GM21737 (cell line): ENCODE measurements at regions not wholly inside any gene's neighbourhood (a gene's known extent, or its start where the extent isn't known, plus 50 kb on each side); places are given as distances from the start of the nearest gene placed in this dataset.
"Not testable (repeated sequence)": the region's sequence is repeated elsewhere in the genome, so short reads cannot be mapped to it uniquely, and the experiment has no call there.

ENCODE experiments used
- ATAC-seq: cut with Tn5 transposase; IDR thresholded peaks from one replicate; pipeline ENCODE4 v1.9.1; 2021; ENCODE audit warnings: mild to moderate bottlenecking, moderate library complexity; ENCODE audit not compliant: unreplicated experiment

DNA sequence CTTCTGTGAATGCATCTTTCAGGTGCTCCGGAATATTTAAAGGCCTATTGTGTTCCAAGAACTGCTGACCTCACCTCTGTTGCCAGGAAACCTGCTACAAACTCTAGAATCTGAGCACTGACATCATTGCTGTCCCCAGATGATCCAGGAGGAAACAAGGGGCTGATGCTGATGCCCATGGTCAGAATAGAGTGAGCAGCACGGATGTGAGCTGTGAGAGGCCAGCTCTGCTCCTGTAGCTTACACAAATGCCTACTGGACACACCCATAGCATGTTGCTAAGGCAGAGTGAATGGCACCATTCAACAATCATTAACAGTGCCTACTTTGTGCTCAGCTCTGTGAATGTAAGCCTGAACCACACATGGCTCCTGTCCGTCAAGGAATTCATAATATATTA lies 276.7 kb upstream of the API5 start:
- ATAC-seq: no peak

DNA sequence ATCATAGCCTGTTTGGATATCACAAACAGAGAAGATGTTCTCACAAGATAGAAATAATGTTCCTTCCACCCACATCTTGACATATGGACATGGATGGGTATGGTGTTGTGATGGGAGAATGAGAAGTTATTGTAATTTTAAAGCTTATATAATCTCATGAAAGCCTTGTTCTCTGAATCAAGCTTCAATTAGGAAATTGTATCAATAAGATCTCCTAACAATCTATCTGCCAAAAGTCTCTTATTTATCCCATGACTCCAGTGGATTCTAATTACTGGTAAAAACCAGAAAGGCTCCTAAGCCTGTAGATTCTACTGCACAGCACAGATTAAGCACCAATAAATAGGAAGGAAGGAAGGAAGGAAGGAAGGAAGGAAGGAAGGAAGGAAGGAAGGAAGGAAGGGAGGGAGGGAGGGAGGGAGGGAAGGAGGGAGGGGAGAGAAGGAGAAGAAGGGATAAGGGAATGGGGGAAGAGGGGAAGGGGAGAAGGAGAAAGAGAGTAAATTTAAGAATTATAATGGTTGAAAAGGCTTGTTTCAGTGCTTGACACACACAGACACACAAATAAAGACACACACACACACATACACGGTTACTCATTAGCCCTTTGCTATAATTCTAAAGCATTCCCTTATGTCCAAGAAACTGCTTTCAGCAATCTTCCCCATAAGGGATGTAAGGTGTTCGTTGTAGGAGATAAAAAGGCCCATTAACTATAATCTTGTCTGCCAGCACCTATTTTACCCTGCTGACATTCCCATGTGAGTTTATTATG lies 258.0 kb upstream of the API5 start:
- no peak for ATAC-seq

DNA sequence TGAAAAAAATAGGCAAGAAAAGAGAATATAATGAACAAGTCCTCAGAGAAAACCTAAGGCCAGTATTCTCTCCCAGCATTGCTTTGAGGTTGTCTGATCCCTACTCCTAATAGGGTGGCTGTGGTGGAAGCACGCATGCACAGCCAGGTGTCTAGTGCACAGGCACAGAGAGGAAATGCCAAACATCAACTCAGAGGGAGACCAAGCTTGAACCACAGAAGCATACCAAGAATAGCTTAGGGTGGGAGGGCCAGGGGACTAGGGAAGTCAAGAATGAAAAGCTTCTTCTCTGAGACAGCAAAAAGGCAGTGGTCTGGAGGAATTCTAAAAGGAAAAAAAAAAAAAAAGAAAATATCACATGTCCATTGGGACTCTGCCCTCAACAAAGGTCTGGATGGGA lies 244.1 kb upstream of the API5 start:
- ATAC-seq: no peak

DNA sequence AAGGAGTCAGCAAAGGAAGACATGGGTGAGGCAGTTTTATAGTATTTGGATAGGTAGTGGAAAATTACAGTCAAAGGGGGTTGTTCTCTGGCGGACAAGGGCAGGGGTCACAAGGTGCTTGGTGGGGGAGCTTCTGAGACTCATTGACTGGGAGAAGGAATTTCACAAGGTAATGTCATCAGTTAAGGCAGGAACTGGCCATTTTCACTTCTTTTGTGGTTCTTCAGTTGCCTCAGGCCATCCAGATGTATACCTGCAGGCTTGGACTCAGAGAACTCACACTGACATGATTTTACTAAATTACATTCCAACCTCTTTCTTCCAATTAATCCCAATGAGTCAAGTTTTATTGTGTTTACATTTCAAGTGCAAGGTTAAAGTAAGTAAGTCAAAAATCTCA lies 240.5 kb upstream of the API5 start:
- no peak for ATAC-seq

DNA sequence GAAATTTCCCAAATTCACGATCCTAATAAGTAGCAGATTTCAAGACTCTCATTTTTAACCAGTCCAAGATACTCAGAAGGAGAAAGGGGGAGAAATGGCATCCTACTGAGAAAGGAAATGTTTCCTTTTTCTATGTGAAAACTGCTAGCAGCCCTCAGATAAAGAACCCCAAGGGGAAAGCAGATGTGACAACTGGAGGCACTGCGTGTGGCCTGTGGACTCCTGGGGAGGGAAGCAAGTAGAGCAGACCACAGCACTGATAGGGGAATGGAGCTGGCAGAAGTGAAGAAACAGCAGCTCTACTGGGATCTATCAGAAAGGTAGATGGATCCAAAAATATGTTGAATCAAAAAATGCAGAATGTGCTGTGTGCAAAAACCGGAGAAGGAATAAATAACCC lies 239.7 kb upstream of the API5 start:
- no peak for ATAC-seq

DNA sequence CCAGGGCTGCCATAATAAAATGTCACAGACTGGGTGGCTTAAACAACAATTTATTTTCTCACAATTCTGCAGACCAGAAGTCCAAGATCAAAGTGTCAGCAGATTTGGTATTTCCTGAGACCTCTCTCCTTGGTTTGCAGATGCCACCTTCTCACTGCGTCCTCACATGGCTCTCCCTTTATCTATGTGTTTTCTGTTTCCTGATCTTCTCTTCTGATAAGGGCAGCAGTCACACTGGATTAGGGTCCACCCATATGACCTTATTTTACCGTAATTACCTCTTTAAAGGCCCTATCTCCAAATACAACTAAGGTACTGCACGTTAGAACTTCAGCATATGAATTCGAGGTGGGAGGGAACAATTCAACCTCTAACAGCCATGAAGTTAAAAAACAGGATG lies 238.9 kb upstream of the API5 start:
- no peak for ATAC-seq

DNA sequence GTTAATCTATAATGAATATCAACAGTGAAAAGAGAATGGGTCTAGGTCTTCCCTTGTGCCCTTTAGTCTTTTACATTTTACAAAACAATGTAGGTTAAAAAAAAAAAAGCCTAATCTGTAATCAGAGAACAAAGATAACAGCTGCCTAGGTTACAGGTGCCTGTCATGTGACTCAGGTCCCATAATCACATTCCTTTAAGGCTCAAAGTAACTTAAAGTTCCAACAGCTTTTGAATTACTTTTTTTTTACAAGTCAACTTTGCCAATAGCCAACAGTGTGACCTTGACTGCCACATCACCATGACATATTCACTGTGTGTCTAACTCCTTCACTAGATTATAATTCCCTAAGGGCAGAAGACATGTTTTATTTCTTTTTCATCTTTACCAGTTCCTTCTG lies 237.0 kb upstream of the API5 start:
- ATAC-seq: no peak

DNA sequence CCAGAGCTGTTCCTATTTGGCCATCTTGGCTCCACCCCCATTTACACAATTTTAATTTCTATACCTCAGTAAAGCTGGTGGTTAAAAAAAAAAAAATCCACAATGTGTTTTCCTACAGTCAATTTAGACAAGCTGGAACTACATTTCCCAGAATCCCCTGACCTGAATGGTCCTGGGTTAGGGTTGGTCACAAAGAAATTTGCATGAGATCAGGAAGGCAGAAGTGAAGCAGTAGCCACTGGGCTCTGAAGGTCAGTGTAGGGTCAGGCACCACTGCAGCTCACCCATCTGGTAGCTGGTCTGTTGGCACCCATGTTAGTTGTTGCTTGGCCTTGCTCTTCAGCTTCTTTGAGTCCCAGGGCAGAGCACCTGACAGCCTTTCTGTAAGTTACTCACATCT lies 210.7 kb upstream of the API5 start:
- ATAC-seq: no peak

DNA sequence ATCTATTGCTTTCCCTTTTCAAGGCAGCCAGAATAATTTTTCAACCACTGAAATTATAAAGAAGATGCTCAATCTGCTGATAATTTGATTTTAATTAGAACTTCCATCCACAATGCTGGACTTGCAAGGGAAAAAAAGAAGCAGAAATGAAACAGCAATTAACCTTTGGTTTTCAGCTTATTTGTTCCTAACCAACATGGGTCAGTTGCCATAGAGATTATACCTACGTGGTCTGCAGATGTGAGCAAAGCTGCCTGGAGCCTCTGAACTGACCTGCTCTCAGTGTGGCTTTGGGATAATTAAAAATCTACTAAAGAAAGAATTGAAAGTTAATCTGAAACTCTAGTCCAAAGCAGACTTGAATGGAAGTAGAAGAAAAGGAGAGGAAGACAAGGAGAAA lies 195.7 kb upstream of the API5 start:
- ATAC-seq: no peak

DNA sequence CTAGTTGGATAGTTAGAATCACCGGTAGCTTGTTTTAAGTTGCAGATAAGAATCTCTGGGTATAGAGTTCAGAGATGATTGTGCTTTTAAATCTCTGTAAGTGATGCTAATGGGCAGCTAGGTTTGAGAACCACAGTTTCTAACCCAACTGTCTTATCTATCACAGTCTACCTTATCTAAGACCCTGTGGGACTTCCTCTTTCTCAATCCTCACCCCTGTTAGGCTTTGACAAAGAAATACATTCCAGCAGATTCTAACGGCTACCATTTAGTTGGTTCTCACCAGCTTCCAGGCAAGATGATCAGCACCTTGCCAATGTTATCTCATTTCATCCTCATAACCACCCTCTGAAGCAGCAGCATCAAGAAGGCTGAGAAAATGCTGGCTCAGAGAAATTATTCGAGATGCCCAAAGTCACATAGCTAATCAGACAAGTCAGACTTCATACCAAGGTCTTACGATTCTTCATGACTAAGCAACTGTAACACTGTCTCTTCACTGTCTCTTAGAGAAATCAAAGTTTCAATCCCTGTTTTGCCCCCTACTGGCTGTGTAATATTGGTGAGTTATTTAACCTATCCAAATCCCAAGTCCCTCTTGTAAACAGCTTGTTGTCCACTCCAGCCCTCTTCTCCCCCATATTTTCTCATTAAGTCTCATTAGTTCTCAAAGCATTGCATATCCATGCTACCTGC lies 192.4 kb upstream of the API5 start:
- ATAC-seq: no peak

DNA sequence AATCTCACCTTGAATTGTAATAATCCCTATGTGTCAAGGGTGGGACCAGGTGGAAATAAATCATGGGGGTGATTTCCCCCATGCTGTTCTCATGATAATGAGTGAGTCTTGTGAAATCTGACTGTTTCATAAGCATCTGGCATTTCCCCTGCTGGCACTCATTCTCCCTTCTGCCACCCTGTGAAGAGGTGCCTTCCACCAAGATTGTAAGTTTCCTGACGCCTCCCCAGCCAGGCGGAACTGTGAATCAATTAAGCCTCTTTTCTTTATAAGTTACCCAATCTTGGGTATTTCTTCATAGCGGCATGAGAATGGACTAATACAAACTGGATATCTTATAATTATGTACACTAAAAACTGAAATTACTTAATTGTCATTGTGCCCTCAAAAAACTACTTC lies 189.2 kb upstream of the API5 start:
- no peak for ATAC-seq

DNA sequence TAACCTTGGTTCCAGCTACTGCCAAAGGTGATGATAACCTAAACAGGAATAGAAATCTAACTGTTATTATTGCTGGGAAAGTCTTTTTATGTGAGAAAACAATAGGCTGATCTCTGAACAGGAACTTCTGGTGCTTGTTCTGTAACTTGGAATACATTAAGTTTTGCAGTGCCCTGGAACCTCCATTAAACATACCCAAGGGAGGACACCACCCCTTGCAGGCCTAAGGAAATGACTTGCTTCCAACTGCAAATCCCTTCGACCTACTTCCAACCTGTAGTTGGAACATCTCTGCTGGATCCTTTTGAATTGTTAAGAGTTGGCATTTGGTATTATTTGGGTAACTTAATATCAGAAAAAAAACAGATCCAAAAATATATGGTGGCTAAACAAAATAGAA lies 188.4 kb upstream of the API5 start:
- no peak for ATAC-seq

DNA sequence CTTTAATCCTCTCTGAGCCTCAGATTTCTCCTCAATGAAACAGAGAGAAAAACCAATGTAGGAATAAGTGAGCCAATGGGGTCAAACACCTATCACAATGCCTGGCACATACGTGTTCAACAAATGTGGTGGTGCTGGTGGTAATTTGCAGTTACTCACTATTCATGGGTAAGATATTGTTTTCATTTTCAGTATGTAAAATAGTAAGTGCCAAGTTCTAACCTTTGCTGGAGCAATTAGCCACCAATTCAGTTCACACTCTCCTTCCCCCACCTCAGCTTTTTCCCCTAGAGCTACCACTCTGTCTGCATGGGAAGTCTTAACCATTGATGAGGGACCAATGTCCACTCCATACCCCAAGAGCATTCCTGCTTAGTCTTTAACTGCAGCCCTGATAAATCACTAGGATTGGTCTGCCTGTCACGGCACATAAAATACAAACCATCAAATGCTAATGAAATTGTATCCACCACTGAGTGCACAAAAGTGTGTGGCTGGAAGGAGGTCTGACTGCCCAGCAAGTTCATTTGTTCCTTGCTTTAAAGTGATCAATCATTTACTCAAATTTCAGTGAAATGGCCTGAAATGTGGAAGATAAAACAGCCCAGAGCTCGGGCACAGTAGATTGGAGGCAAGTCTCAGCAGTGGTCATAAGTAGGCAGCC lies 187.4 kb upstream of the API5 start:
- no peak for ATAC-seq

DNA sequence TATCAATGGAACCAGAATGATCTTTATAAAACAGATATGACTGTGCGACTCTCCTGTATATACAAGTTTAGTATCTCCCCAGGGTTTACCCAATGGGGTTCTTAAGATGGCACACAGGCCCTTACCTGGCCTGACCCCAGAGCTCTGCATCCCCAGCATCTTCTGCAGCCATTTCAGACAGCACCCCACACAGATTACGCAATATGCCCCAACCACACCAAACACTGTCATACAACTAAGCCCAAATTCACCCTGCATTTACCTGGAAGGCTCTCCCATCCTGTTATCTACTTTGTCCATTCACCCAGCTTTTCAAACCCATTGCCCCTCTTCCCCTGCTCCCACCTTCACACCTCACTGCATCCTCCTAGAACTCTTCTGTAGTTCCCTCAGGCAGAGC lies 182.5 kb upstream of the API5 start:
- ATAC-seq: no peak

DNA sequence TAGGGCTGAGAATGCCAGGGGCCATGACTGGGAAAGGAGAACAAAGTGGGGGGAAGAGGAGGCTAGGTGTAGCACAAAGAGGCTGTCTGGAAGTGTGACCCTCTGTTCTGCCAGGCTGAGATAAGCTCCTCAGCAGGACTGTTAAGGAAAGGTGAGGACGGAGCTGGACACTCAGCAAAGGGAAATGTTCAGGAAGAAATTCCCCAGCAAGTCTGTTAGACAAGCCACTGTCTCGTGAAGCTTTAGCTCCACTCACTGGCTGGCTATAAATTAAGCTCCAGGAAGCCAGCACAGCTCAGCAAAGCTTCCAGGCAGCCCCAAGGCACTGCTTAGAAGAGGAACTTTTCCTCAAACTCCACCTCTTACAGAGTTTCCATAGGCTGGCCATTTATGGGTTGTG lies 181.2 kb upstream of the API5 start:
- no peak for ATAC-seq

DNA sequence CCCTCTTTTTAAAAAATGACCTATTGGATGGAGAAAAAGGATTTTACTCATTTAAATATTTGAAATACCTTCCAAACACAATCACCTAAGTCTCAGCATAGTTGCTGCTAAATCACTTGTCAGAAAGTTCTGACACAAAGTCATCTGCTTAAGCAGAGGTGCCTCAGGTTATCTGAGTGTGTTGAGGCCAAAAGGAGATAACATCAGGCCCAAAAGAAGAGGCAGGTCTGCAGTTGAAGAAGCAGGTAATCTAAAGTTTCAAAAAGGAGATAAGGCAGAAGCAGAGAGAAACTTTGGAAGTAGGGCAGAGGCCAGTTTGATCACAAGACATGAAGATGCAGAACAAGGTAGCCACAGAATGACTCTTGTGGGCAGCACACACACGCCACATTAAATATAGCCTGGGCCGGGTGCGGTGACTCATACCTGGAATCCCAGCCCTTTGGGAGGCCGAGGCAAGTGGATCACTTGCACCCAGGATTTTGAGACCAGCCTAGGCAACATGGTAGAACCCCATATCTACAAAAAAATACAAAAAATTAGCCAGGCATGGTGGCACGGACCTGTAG lies 175.7 kb upstream of the API5 start:
- ATAC-seq: no peak

DNA sequence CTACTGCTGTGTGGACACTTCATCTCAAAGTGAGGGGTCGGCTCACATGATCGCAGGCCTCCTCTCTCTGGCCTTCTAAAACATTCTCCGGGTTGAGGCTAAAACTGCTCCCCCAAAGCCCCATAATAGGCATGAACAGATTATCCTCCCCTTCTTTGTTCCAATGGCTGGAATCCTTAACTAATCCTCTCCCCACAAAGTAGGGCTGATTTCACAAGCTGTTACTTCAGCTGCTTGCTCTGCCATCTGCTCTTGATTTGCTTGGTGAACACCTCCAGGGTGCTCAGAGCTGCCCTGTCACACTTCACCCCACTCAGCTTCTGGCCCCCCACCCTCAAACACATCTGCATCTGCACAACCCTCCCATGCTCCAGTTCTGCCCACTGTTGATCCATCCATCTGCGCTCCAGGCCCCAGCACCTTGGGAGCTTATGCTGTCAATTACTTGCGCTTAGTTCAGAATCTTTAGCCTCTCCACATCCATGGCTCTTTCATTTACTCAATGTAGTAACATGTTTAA lies 173.1 kb upstream of the API5 start:
- no peak for ATAC-seq

DNA sequence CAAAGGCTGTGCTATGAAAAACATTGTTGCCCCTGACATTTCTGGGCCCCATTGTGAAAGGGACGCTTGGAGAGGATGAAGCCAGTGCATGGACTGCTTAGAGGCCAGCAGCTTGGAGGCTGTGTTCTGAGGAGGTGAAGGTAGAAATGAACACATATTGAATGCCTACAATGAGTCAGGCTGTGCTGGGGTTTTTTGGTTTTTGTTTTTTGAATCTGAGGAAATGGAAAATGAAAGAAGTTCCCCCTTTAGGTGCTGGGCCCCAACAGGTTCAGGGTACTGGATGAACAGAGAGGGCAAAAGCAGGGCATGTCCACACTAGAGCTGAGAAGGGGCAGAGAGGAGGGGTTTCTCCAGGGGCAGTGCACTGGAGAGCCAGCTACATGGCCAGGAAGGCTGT lies 166.1 kb upstream of the API5 start:
- peak; percentile 92 for ATAC-seq

DNA sequence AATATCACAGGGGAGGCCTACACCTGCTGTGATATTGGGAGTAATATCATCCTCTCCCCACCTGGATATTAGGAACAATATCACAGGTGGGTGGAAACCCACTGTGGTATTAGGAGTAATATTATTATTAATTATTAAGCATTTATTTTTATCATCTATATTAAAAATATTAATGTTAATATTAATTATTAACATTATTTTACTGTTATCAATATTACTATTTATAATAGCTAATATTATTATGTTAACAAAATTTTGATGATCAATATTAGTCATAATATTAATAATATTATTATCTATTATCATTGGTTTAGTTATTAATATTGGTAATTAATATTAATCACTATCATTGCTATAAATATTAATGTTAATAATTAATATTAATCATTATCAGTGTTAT lies 161.1 kb upstream of the API5 start:
- ATAC-seq: no peak

DNA sequence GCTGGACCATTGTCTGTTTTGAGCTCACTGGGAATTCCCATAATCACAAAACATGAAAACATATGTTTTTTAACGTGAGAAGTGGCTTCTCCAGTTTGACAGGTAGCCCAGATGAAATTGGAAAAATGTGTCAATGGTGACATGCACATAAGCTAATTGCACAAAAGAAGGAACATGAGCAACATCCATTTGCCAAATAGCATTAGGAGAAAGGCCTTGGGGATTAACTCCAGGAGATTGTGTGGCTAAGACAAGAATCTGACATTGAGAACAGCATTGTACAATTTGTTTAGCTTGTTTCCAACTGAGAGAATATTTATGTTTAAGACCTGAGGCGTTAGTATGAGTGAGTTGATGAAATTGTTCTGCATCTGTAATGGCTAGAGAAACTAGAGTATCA lies 147.0 kb upstream of the API5 start:
- ATAC-seq: no peak

DNA sequence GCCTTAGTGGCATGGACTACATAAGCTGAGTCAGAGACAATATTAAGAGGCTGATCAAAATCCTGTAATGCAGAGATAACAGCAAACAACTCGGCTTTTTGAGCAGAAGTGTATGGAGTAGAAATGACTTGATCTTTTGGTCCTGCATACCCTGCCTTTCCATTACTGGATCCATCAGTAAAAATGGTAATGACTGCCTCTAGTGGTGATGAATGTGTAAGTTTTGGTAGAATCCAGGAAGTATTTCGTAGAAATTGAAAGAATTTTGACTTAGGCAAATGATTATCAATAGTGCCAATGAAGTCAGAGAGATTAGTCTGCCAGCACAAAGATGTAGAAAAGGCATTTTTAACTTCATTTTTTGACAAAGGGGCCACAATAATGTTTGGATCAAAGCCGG lies 146.4 kb upstream of the API5 start:
- ATAC-seq: not testable (repeated sequence)

DNA sequence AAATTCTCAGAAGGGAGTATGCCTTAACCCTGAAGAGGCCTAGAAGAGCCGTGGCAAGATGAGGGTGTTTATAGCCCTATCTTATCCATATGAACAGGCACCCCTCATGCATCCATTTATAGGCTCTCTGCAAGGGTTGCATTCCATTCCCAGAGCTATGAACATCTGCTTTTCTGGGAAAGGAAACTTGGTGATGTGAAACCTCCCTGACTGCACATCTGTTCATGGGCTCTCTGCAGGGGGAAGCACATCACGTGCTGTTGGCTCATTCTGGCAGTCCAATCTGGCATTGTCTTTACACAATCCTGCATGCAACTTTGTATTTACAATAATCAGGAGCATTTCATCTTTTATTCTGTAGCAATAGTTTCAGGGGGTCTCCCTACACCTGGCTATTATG lies 143.6 kb upstream of the API5 start:
- not testable (repeated sequence) for ATAC-seq
